Heart right ventricle (tissue), 16 donors: ENCODE measurements at regions not wholly inside any gene's neighbourhood (a gene's known extent, or its start where the extent isn't known, plus 50 kb on each side); places are given as distances from the start of the nearest gene placed in this dataset.

ENCODE experiments used
- ATAC-seq, 8 donors: fragments of 200-7000 bp; cut with Tn5 transposase; one replicate each; pipeline ENCODE4 v1.9.1; 2020; ENCODE audit warnings: mild to moderate bottlenecking in 8 of 8, moderate library complexity in 8 of 8, moderate number of reproducible peaks in 1 of 8
- DNase-seq, 2 donors: peaks; one replicate each; pipeline ENCODE4 v3.0.0-alpha.2; 2020
- H3K27ac ChIP-seq, 10 donors: fragments of 200-600 bp; sonication (generic) in 2 of 10; one replicate each; pipeline versions ENCODE4 v1.5.0 to v1.8.0; 2020 to 2022; ENCODE audit warnings: mild to moderate bottlenecking in 3 of 10
- H3K27me3 ChIP-seq, 7 donors: fragments of 200-600 bp; one replicate each; pipeline ENCODE4 v1.8.0; 2021 to 2022; ENCODE audit warnings: mild to moderate bottlenecking in 2 of 7
- H3K36me3 ChIP-seq, 9 donors: fragments of 200-600 bp; sonication (generic) in 1 of 9; one replicate each; pipeline versions ENCODE4 v1.5.0 to v1.8.0; 2020 to 2022; ENCODE audit warnings: mild to moderate bottlenecking in 2 of 9
- H3K4me1 ChIP-seq, 9 donors: fragments of 200-600 bp; sonication (generic) in 1 of 9; one replicate each; pipeline versions ENCODE4 v1.5.0 to v1.8.0; 2020 to 2022; ENCODE audit warnings: mild to moderate bottlenecking in 4 of 9
- H3K4me3 ChIP-seq, 10 donors: fragments of 200-600 bp; sonication (generic) in 2 of 10; one replicate each; pipeline versions ENCODE4 v1.5.0 to v1.8.0; 2020 to 2022; ENCODE audit warnings: mild to moderate bottlenecking in 7 of 10, moderate library complexity in 2 of 10
- H3K9me3 ChIP-seq, 11 donors: fragments of 200-600 bp in 10 of 11; sonication (generic) in 2 of 11; one replicate each; pipeline versions ENCODE4 v1.5.0 to v1.8.0; 2013 to 2022; ENCODE audit warnings: mild to moderate bottlenecking in 2 of 11, control low read depth in 1 of 11, moderate library complexity in 1 of 11
- CTCF ChIP-seq, 9 donors: fragments of 200-600 bp; sonication (generic) in 2 of 9; IDR thresholded peaks; one replicate each; pipeline versions ENCODE4 v1.5.0 to v1.8.0; 2021 to 2022; ENCODE audit warnings: antibody characterized with exemption in 9 of 9, mild to moderate bottlenecking in 5 of 9, moderate library complexity in 1 of 9
- WGBS, 2 donors: extraction: QIAGEN DNeasy Blood & Tissue Kit; methylation state at CpG; one replicate each; pipeline ENCODE4 v1.1.7; 2013; ENCODE audit warnings: inconsistent platforms in 1 of 2; 5-methylcytosine and 5-hydroxymethylcytosine counted together
- intact Hi-C, 10 donors: fragments of 100-400 bp; cut with DNase I; formaldehyde crosslinking; loops; one replicate each; pipeline versions ENCODE4 v1.11.1 to v1.14.2; 2022
- donor health status: Arrhythmogenic right ventricular cardiomyopathy.
- donor health status: ischemic (EF 13 %, LVEDD 7.1; RV severe dilation, severe dysfunction).
- donor health status: healthy with polysubstance abuse.
- donor health status: DM: no; HTN: yes; CAD: no.
- donor health status: DM: no; HTN: no; CAD: no.
- donor health status: ischemic (EF 25% LVEDD 6.9; RV normal size, moderate dysfunction).
- donor health status: ischemic (EF 25% LVEDD 5.7; RV mildly dilated, moderate dysfunction).
- donor health status: healthy.
- donor health status: DM: yes; HTN: yes; CAD: no.
- donor health status: Ischemic cardiomyopathy.
- donor health status: ischemic (EF 35%, LVEDD 5.7; RV mildly dilated, moderate dysfunction).
- donor health status: nonischemic (EF 11% LVEDD 7.7; RV severe dilation, severe dysfunction).
- donor health status: DM: yes; HTN: yes; CAD: no.
- donor health status: PGD.
- donor health status: ischemic (EF 29% LVEDD 5.4; RV normal size, mild dysfunction).
- donor health status: nonischemic (EF 23%, LVEDD 6.1; RV moderate dilation, normal function).

- H3K27me3 ChIP-seq: no peaks in the 10 kb centered on the region
- H3K9me3 ChIP-seq: peaks cover 0 to 11% (median 3%) of the 10 kb centered on the region in 11 donors
- H3K27ac ChIP-seq: no peak overlapping the region
- DNase-seq: no peak
- H3K36me3 ChIP-seq: no peaks in the 10 kb centered on the region
- peaks cover 0 to 4% (median 0%) of the 10 kb centered on the region in 9 donors for H3K4me1 ChIP-seq
- ATAC-seq: no peak
- no peak overlapping the region for H3K4me3 ChIP-seq
- no peak for TF ChIP-seq CTCF (IDR thresholded peaks at IDR 0.05)
- intact Hi-C loops: no loop called here
Measured at GRCh38 chr9:111175350-111175749, 137.1 kb upstream of the LPAR1 start.

GRCh38 chr9:111167341-111167740 is 129.1 kb upstream of the LPAR1 start:
- no peaks in the 10 kb centered on the region for H3K27me3 ChIP-seq
- TF ChIP-seq CTCF (IDR thresholded peaks at IDR 0.05): no peak
- ATAC-seq (no peak), DNase-seq (no peak)
- intact Hi-C loops: no loop called here
- no peak overlapping the region for H3K27ac ChIP-seq
- H3K4me3 ChIP-seq: no peak overlapping the region
- H3K36me3 ChIP-seq: no peaks in the 10 kb centered on the region
- 96% methylated on average over 2 of the region's 2 CpGs for WGBS, 2 donors
- H3K4me1 ChIP-seq: peaks cover 0 to 22% (median 0%) of the 10 kb centered on the region in 9 donors
- peaks cover 0 to 43% (median 13%) of the 10 kb centered on the region in 11 donors for H3K9me3 ChIP-seq

GRCh38 chr9:111163716-111164389 is 125.6 kb upstream of the LPAR1 start:
- H3K27me3 ChIP-seq: no peaks in the 10 kb centered on the region
- intact Hi-C loops: loop anchor here in 1 of 10 donors (5.0 kb wide), 1 partner anchor 133 kb away; no protein-coding TSS in a partner anchor
- peak in 6 of 8 donors; percentile 65 to 84 (median 78) for ATAC-seq
- peaks cover 0 to 25% (median 9%) of the 10 kb centered on the region in 11 donors for H3K9me3 ChIP-seq
- H3K4me3 ChIP-seq: no peak overlapping the region
- H3K4me1 ChIP-seq: peaks cover 0 to 22% (median 0%) of the 10 kb centered on the region in 9 donors
- WGBS, 2 donors: 34 to 40% methylated on average over 5 of the region's 5 CpGs
- TF ChIP-seq CTCF (IDR thresholded peaks at IDR 0.05): no peak
- DNase-seq: no peak
- no peaks in the 10 kb centered on the region for H3K36me3 ChIP-seq
- H3K27ac ChIP-seq: peak overlapping the region in 9 of 10 donors; percentile 14 to 86 (median 43)

GRCh38 chr9:111162026-111162425 is 123.8 kb upstream of the LPAR1 start:
- no peak overlapping the region for H3K4me3 ChIP-seq
- no peak overlapping the region for H3K27ac ChIP-seq
- no peaks in the 10 kb centered on the region for H3K27me3 ChIP-seq
- WGBS, 2 donors: 80 to 91% methylated on average over 3 of the region's 3 CpGs
- intact Hi-C loops: loop anchor here in 1 of 10 donors (5.0 kb wide), 1 partner anchor 135 kb away; no protein-coding TSS in a partner anchor
- H3K4me1 ChIP-seq: peaks cover 0 to 22% (median 0%) of the 10 kb centered on the region in 9 donors
- H3K9me3 ChIP-seq: peaks cover 0 to 6% (median 0%) of the 10 kb centered on the region in 11 donors
- no peak for TF ChIP-seq CTCF (IDR thresholded peaks at IDR 0.05)
- no peaks in the 10 kb centered on the region for H3K36me3 ChIP-seq
- DNase-seq: no peak
- no peak for ATAC-seq
